Gastrocnemius medialis (tissue), 4 donors: ENCODE measurements at regions not wholly inside any gene's neighbourhood (a gene's known extent, or its start where the extent isn't known, plus 50 kb on each side); places are given as distances from the start of the nearest gene placed in this dataset.

Experiments
- CTCF ChIP-seq, 5 experiments: fragments of 450-650 bp in 3 of 5; fragments of 200-600 bp in 2 of 5; sonication (generic) in 2 of 5; IDR thresholded peaks in 4 of 5; conservative IDR thresholded peaks in 1 of 5; 1 replicate in 4 of 5; 2 replicates in 1 of 5; pipeline ENCODE4 v1.5.1; 2016 to 2019; ENCODE audit warnings: antibody characterized with exemption in 5 of 5, mild to moderate bottlenecking in 3 of 5, moderate library complexity in 3 of 5
- POLR2A ChIP-seq, 2 donors: fragments of 450-650 bp; IDR thresholded peaks; one replicate each; pipeline ENCODE4 v1.6.1; 2017; ENCODE audit warnings: antibody characterized with exemption in 2 of 2, mild to moderate bottlenecking in 2 of 2, moderate library complexity in 2 of 2

GRCh38 chr10:129386415-129387257 is 80.4 kb upstream of the MGMT start:
- TF ChIP-seq POLR2A (IDR thresholded peaks at IDR 0.05) (no peak), CTCF (IDR thresholded peaks at IDR 0.05 in 4 of 5, conservative IDR thresholded peaks at IDR 0.05 in 1 of 5) (no peak)
